ENCODE measurements at regions not wholly inside any gene's neighbourhood (a gene's known extent, or its start where the extent isn't known, plus 50 kb on each side); places are given as distances from the start of the nearest gene placed in this dataset.

DNA sequence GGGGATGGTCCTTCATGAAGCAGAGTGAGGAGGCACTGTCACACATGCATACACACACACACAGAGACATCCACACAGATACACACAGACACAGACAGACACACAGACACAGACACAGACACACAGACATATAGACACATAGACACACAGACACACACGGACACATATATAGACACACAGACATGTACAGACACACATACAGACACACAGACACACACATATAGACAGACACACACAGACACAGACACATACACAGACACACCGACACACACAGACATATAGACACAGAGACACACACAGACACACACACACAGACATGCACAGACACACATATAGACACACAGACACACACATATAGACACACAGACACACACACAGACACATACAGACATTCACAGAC, 173.9 kb downstream of the URI1 start:
- H3K4me1 ChIP-seq, result no peaks in the 10 kb centered on the region
- H3K36me3 Mint-ChIP-seq (ENCODE audit: insufficient read depth, unreplicated experiment), result no peaks in the 10 kb centered on the region
- no peaks in the 10 kb centered on the region for H3K36me3 ChIP-seq (ENCODE audit: control insufficient read depth, insufficient read depth, low read length)
- no peak overlapping the region for H3K27ac Mint-ChIP-seq (ENCODE audit: unreplicated experiment)
- ChIA-PET CTCF (no interaction called here), POLR2A (no interaction called here)
- no peaks in the 10 kb centered on the region for H3K9me3 ChIP-seq
- H3K4me3 ChIP-seq (ENCODE audit: low read depth, low read length), result no peak overlapping the region
- DNase-seq, result no peak
- TF ChIP-seq, protein P1, sequence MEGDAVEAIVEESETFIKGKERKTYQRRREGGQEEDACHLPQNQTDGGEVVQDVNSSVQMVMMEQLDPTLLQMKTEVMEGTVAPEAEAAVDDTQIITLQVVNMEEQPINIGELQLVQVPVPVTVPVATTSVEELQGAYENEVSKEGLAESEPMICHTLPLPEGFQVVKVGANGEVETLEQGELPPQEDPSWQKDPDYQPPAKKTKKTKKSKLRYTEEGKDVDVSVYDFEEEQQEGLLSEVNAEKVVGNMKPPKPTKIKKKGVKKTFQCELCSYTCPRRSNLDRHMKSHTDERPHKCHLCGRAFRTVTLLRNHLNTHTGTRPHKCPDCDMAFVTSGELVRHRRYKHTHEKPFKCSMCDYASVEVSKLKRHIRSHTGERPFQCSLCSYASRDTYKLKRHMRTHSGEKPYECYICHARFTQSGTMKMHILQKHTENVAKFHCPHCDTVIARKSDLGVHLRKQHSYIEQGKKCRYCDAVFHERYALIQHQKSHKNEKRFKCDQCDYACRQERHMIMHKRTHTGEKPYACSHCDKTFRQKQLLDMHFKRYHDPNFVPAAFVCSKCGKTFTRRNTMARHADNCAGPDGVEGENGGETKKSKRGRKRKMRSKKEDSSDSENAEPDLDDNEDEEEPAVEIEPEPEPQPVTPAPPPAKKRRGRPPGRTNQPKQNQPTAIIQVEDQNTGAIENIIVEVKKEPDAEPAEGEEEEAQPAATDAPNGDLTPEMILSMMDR (IDR thresholded peaks at IDR 0.05; ENCODE audit: insufficient read depth in 1 of 2, low read depth in 1 of 2, low read length in 1 of 2, severe bottlenecking in 1 of 2, unreplicated experiment in 1 of 2), result no peak
- H3K27me3 ChIP-seq (replicated peaks; ENCODE audit: control insufficient read depth, insufficient read depth, low read length), result no peaks in the 10 kb centered on the region
- H3K27me3 Mint-ChIP-seq (ENCODE audit: insufficient read depth, unreplicated experiment), result peaks cover 5% of the 10 kb centered on the region
- H3K4me1 Mint-ChIP-seq (ENCODE audit: low read depth, unreplicated experiment), result no peaks in the 10 kb centered on the region
- BruUV-seq (replicated peaks), result no TSS peak
- intact Hi-C loops (cut with micrococcal nuclease; ENCODE audit: unreplicated experiment), result no loop called here
- H3K4me3 Mint-ChIP-seq (ENCODE audit: unreplicated experiment), result no peak overlapping the region
- H3K9me3 Mint-ChIP-seq (ENCODE audit: unreplicated experiment), result peaks cover 6% of the 10 kb centered on the region

DNA sequence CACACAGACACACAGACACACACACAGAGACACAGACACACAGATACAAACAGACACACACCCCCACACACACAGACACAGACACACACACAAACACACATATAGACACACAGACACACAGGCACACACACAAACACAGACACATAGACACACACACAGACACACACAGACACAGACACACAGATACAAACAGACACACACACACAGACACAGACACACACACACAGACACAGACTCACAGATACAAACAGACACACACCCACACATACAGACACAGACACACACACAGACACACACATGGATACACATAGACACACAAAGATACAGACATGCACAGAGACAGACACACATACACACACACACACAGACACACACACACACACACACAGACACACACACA, 174.5 kb downstream of the URI1 start:
- no TSS peak for BruUV-seq (replicated peaks)
- H3K4me3 Mint-ChIP-seq (ENCODE audit: unreplicated experiment), result no peak overlapping the region
- intact Hi-C loops (cut with micrococcal nuclease; ENCODE audit: unreplicated experiment), result no loop called here
- H3K27me3 Mint-ChIP-seq (ENCODE audit: insufficient read depth, unreplicated experiment), result peaks cover 8% of the 10 kb centered on the region
- H3K27ac Mint-ChIP-seq (ENCODE audit: unreplicated experiment), result no peak overlapping the region
- CTCF ChIA-PET, result no interaction called here
- H3K4me3 ChIP-seq (ENCODE audit: low read depth, low read length), result no peak overlapping the region
- H3K36me3 ChIP-seq (ENCODE audit: control insufficient read depth, insufficient read depth, low read length), result no peaks in the 10 kb centered on the region
- POLR2A ChIA-PET, result no interaction called here
- H3K36me3 Mint-ChIP-seq (ENCODE audit: insufficient read depth, unreplicated experiment), result no peaks in the 10 kb centered on the region
- H3K9me3 ChIP-seq, result no peaks in the 10 kb centered on the region
- no peaks in the 10 kb centered on the region for H3K4me1 ChIP-seq
- no peaks in the 10 kb centered on the region for H3K27me3 ChIP-seq (replicated peaks; ENCODE audit: control insufficient read depth, insufficient read depth, low read length)
- H3K9me3 Mint-ChIP-seq (ENCODE audit: unreplicated experiment), result peaks cover 11% of the 10 kb centered on the region
- no peak for DNase-seq
- TF ChIP-seq, protein P1 (IDR thresholded peaks at IDR 0.05; ENCODE audit: insufficient read depth in 1 of 2, low read depth in 1 of 2, low read length in 1 of 2, severe bottlenecking in 1 of 2, unreplicated experiment in 1 of 2), result no peak
- no peaks in the 10 kb centered on the region for H3K4me1 Mint-ChIP-seq (ENCODE audit: low read depth, unreplicated experiment)

DNA sequence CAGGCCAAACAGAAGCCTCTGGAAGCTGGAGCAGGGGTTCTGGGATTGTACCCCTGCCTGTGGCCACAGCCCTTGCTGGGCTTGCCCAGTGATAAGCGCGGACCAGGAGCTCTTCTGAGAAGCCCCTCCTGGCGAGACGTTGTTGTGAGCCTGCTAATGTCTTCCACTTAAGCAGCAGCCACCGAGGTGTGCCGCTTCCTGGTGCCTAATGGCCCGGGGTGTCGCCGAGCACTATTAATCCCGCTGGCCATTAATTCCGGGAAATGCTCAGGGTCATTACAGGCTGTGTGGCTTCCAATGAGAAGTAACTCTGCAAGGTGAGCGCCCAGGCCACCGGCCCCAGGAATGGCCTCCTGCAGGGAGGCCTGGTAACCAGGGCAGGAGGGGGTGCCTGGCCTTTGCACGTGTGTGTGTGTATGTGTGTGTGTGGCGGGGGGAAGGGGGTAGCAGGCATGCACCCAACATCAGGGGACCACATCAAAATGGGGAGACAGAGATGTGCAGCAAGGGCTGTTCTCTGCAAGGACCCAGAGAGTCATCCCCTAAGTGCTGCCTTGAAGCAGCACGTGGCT, 175.0 kb downstream of the URI1 start:
- Mint-ChIP-seq H3K9me3 (ENCODE audit: unreplicated experiment) (peaks cover 11% of the 10 kb centered on the region), H3K27ac (ENCODE audit: unreplicated experiment) (no peak overlapping the region), H3K27me3 (ENCODE audit: insufficient read depth, unreplicated experiment) (peaks cover 8% of the 10 kb centered on the region), H3K4me1 (ENCODE audit: low read depth, unreplicated experiment) (no peaks in the 10 kb centered on the region), H3K4me3 (ENCODE audit: unreplicated experiment) (no peak overlapping the region), H3K36me3 (ENCODE audit: insufficient read depth, unreplicated experiment) (no peaks in the 10 kb centered on the region)
- BruUV-seq (replicated peaks), result no TSS peak
- Histone ChIP-seq H3K27me3 (replicated peaks; ENCODE audit: control insufficient read depth, insufficient read depth, low read length) (no peaks in the 10 kb centered on the region), H3K4me3 (ENCODE audit: low read depth, low read length) (no peak overlapping the region), H3K36me3 (ENCODE audit: control insufficient read depth, insufficient read depth, low read length) (no peaks in the 10 kb centered on the region), H3K4me1 (no peaks in the 10 kb centered on the region), H3K9me3 (no peaks in the 10 kb centered on the region)
- ChIA-PET POLR2A (no interaction called here), CTCF (no interaction called here)
- DNase-seq, result peak in 1 of 2 experiments; percentile 29
- TF ChIP-seq, protein P1 (IDR thresholded peaks at IDR 0.05; ENCODE audit: insufficient read depth in 1 of 2, low read depth in 1 of 2, low read length in 1 of 2, severe bottlenecking in 1 of 2, unreplicated experiment in 1 of 2), result no peak
- intact Hi-C loops (cut with micrococcal nuclease; ENCODE audit: unreplicated experiment), result no loop called here
